ENCODE measurements at regions not wholly inside any gene's neighbourhood (a gene's known extent, or its start where the extent isn't known, plus 50 kb on each side); places are given as distances from the start of the nearest gene placed in this dataset.

- DNase-seq (ENCODE audit: extremely low spot score), result peak; percentile 56
- POLR2A ChIA-PET, result no interaction called here
- CTCF ChIA-PET, result interaction anchor here (1.4 kb wide), 1 partner anchor 237 kb away, joined by 5 read pairs; no protein-coding TSS in a partner anchor
- TF ChIP-seq ELF4 (IDR thresholded peaks at IDR 0.05) (no peak), PKNOX1 (IDR thresholded peaks at IDR 0.05) (peak; percentile 78), TARDBP (IDR thresholded peaks at IDR 0.05) (no peak)
Observed at GRCh38 chr15:97482521-97482920, 478.0 kb upstream of the ARRDC4 start.

GRCh38 chr15:97483232-97483631, 477.3 kb upstream of the ARRDC4 start:
- ChIA-PET CTCF (interaction anchor here (1.4 kb wide), 1 partner anchor 237 kb away, joined by 5 read pairs; no protein-coding TSS in a partner anchor), POLR2A (no interaction called here)
- no peak for DNase-seq (ENCODE audit: extremely low spot score)
- TF ChIP-seq SP1 (IDR thresholded peaks at IDR 0.05) (no peak), PKNOX1 (IDR thresholded peaks at IDR 0.05) (no peak), SUZ12 (IDR thresholded peaks at IDR 0.05) (no peak), ELF4 (IDR thresholded peaks at IDR 0.05) (no peak), BHLHE40 (IDR thresholded peaks at IDR 0.05; ENCODE audit: borderline replicate concordance) (no peak), HDGF (IDR thresholded peaks at IDR 0.05; ENCODE audit: borderline replicate concordance) (no peak)

- ChIA-PET POLR2A (interaction anchor here (1.3 kb wide), 1 partner anchor 11 kb away, joined by 3 read pairs; no protein-coding TSS in a partner anchor), CTCF (no interaction called here)
- DNase-seq (ENCODE audit: extremely low spot score), result no peak
- no peak for TF ChIP-seq FOXM1 (IDR thresholded peaks at IDR 0.05; ENCODE audit: borderline replicate concordance)
- TF ChIP-seq LEF1 (IDR thresholded peaks at IDR 0.05; ENCODE audit: borderline replicate concordance), result no peak
- TF ChIP-seq ARNT (IDR thresholded peaks at IDR 0.05), result no peak
- TF ChIP-seq CTBP1 (IDR thresholded peaks at IDR 0.05; ENCODE audit: borderline replicate concordance), result no peak
- TF ChIP-seq SP1 (IDR thresholded peaks at IDR 0.05), result no peak
- TF ChIP-seq TARDBP (IDR thresholded peaks at IDR 0.05), result no peak
- no peak for TF ChIP-seq BHLHE40 (IDR thresholded peaks at IDR 0.05; ENCODE audit: borderline replicate concordance)
- no peak for TF ChIP-seq SUZ12 (IDR thresholded peaks at IDR 0.05)
- TF ChIP-seq L3MBTL2 (conservative IDR thresholded peaks at IDR 0.05), result no peak
- no peak for TF ChIP-seq ELF4 (IDR thresholded peaks at IDR 0.05)
- no peak for TF ChIP-seq NFRKB (IDR thresholded peaks at IDR 0.05)
- TF ChIP-seq HDGF (IDR thresholded peaks at IDR 0.05; ENCODE audit: borderline replicate concordance), result no peak
- TF ChIP-seq ZNF384 (IDR thresholded peaks at IDR 0.05), result no peak
- no peak for TF ChIP-seq PKNOX1 (IDR thresholded peaks at IDR 0.05)
- no peak for TF ChIP-seq FOXK2 (IDR thresholded peaks at IDR 0.05)
- no peak for TF ChIP-seq FOXA1 (IDR thresholded peaks at IDR 0.05)
Observed at GRCh38 chr15:97490429-97490828, 470.1 kb upstream of the ARRDC4 start.

GRCh38 chr15:97501291-97501690, 459.2 kb upstream of the ARRDC4 start:
- CTCF ChIA-PET, result no interaction called here
- TF ChIP-seq LEF1 (IDR thresholded peaks at IDR 0.05; ENCODE audit: borderline replicate concordance) (no peak), FOXA1 (IDR thresholded peaks at IDR 0.05) (no peak), CTBP1 (IDR thresholded peaks at IDR 0.05; ENCODE audit: borderline replicate concordance) (no peak), L3MBTL2 (conservative IDR thresholded peaks at IDR 0.05) (no peak), ARNT (IDR thresholded peaks at IDR 0.05) (no peak), PKNOX1 (IDR thresholded peaks at IDR 0.05) (no peak)
- DNase-seq (ENCODE audit: extremely low spot score), result no peak
- POLR2A ChIA-PET, result interaction anchor here (0.8 kb wide), 1 partner anchor 12 kb away, joined by 3 read pairs; no protein-coding TSS in a partner anchor

- DNase-seq (ENCODE audit: extremely low spot score), result no peak
- TF ChIP-seq TARDBP (IDR thresholded peaks at IDR 0.05) (no peak), HDGF (IDR thresholded peaks at IDR 0.05; ENCODE audit: borderline replicate concordance) (no peak), ELF4 (IDR thresholded peaks at IDR 0.05) (no peak), FOXK2 (IDR thresholded peaks at IDR 0.05) (no peak), SP1 (IDR thresholded peaks at IDR 0.05) (no peak), ARNT (IDR thresholded peaks at IDR 0.05) (no peak), L3MBTL2 (conservative IDR thresholded peaks at IDR 0.05) (no peak), NFRKB (IDR thresholded peaks at IDR 0.05) (no peak), ZNF384 (IDR thresholded peaks at IDR 0.05) (no peak), PKNOX1 (IDR thresholded peaks at IDR 0.05) (no peak), CTBP1 (IDR thresholded peaks at IDR 0.05; ENCODE audit: borderline replicate concordance) (no peak), FOXM1 (IDR thresholded peaks at IDR 0.05; ENCODE audit: borderline replicate concordance) (no peak), BHLHE40 (IDR thresholded peaks at IDR 0.05; ENCODE audit: borderline replicate concordance) (no peak)
- CTCF ChIA-PET, result no interaction called here
- POLR2A ChIA-PET, result no interaction called here
Observed at GRCh38 chr15:97502038-97502437, 458.5 kb upstream of the ARRDC4 start.

Data from HEK293T (cell line).